ENCODE measurements at regions not wholly inside any gene's neighbourhood (a gene's known extent, or its start where the extent isn't known, plus 50 kb on each side); places are given as distances from the start of the nearest gene placed in this dataset.
"Not testable (repeated sequence)": the region's sequence is repeated elsewhere in the genome, so short reads cannot be mapped to it uniquely, and the experiment has no call there.

- DNase-seq (ENCODE audit: low read depth in 2 of 2): no peak
These were observed 650.0 kb upstream of the STXBP6 start for GRCh38 chr14:25699981-25700380.

- DNase-seq (ENCODE audit: low read depth in 2 of 2): no peak
These were observed 648.2 kb upstream of the STXBP6 start for GRCh38 chr14:25698111-25698510.

DNA sequence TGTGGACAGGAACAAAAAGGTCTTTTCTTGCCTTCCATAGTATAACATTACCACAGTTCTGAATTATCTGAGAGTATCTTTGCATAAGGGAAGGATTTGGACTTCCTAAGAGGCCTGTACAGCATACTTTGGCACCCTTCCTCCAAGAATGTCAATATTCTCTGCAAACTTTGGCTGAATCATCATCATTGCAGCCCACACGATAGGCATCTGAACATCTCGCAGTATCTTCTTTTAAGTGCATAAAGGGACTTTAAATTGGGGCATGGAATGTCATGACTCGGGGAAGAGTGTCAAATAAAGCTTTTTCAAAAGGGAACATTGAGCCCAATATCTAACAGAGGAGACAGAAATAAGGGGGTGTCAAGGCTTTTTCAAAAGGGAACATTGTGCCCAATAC is 646.2 kb upstream of the STXBP6 start:
- no peak for DNase-seq (ENCODE audit: low read depth in 2 of 2)

DNA sequence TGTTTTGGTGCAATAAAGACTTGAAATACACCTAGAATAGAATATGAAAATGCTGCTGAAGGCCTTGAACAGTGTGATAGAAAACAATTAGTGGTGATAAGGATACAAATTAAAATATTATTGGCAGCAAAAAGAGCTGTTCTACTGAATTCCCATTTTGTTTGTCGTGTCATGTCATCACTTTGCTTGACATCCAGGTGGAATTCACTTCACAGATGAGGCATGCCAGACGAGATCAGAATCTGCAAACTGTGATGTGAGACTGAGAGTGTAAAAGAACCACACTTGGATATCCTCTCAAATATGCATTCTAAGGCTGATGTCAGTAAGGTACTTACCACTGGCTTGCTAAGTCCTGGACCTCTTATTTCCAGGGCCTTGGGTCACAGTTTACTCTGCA is 635.1 kb upstream of the STXBP6 start:
- DNase-seq (ENCODE audit: low read depth in 2 of 2): no peak

DNA sequence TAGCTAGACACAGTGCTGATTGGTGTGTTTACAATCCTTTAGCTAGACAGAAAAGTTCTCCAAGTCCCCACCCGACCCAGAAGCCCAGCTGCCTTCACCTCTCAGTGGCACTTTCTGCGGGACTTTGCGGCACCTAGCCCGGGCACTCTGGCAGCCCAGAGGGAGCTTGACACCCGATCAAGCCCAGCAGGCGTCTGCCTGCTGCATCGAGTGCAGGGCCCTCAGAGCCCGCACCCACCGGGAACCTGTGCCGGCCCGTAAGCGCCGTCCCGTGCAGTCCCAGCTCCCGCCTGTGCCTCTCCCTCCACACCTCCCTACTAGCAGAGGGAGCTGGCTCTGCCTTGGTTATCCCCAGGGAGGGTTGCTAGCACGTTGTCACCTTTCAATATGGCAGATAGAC is 631.0 kb upstream of the STXBP6 start:
- no peak for DNase-seq (ENCODE audit: low read depth in 2 of 2)

DNA sequence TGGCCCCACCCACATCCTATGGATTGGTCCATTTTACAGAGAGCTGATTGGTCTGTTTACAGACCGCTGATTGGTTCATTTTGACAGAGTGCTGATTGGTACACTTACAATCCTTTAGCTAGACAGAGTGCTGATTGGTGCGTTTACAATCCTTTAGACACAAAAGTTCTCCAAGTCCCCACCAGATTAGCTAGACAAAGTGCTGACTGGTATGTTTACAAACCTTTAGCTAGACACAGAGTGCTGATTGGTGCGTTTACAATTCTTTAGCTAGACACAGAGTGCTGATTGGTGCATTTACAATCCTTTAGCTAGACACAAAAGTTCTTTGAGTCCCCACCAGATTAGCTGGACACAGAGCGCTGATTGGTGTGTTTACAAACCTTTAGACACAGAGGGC is 630.6 kb upstream of the STXBP6 start:
- DNase-seq (ENCODE audit: low read depth in 2 of 2): not testable (repeated sequence)

DNA sequence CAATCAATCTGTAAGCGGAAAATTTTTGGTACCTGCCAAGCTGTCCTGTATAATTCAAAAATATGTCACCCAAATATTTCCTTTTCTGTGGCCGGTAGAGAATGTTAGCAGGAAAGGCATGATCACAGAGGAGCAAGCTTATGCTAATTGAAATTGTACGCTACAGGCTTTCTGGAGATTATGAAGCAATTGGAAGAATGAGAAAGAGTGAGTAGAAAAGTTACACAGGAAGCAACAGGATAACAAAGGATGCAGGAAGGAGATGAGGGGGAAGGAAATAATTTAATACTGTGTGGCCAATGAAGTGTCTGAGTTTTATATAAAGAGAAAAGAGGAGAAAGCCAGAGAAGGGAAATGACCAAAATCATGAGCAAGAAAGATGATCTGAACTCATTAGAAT is 627.2 kb upstream of the STXBP6 start:
- no peak for DNase-seq (ENCODE audit: low read depth in 2 of 2)

DNA sequence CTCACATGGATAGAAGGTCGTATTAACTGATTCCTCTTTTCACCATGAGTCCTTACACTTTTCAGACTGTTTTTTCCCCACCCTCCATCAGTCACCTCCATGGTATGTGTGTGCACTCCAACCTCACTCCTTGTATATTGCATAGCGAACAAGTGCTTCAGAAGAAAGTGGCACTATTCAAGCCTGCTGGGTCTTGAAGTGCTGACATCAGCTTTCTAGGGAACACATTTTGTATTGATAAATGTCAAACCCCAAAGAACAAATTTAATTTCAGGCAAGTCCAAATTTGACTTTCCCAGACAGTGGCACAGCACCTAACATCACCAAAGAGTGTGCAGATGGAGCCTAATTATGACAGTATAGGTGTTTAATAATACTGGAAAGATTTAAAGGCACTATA is 617.4 kb upstream of the STXBP6 start:
- DNase-seq (ENCODE audit: low read depth in 2 of 2): no peak

DNA sequence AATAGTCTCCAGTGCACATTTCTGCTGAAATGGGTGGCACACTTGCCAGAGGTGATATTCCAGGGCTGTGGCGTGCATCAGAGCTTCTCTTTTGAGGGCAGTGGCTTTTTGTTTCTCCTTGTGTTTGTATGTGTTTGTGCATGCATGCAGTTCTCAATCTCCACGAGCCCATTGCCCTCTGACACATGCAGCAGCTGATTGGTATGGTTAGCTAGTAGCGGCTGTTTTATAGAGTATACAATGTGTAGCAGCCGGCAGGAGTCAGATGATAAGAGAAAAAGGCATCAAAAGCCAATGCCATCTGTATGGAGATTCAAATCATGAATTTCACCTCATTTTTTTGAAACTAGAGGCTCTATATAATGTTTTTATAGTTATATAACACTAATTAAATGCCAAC is 616.9 kb upstream of the STXBP6 start:
- DNase-seq (ENCODE audit: low read depth in 2 of 2): no peak

DNA sequence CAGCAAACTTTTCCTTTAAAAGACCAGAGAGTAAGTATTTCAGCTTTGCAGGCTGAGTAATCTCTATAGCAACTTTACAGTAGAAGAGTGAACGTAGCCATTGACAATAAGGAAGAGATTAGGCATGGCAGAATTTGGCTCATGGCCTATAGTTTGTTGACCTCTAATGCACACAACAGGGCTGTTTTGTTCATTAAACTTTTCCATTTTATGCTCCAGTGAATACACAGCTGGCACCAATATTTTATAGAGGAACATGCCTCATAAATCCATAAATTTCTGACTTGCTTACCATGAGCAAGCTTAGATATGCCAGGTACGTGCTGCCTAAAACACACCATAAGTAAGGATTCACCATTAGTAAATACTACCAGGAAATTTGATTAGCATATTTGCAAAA is 609.0 kb upstream of the STXBP6 start:
- no peak for DNase-seq (ENCODE audit: low read depth in 2 of 2)

DNA sequence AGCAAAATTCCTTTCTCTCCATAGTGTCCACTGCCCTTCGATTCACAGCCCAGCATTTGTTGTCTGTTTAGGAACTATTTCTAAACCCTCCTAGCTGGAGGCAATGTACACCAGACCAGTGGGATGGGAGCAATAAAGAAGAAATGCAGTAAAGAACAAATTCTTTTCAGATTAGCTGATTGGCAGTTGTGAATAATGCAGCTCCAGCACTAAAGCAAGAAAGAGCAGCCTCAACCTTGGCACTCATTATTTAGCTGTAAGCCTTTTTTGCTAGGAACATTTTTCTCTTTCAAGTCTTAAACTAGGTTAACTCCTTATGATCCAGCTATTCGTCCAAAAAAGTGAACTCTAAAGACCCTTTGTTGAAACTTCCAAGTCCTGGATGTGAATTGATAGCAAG is 580.5 kb upstream of the STXBP6 start:
- DNase-seq (ENCODE audit: low read depth in 2 of 2): no peak

- no peak for DNase-seq (ENCODE audit: low read depth in 2 of 2)
These were observed 579.0 kb upstream of the STXBP6 start for GRCh38 chr14:25628978-25629377.

DNA sequence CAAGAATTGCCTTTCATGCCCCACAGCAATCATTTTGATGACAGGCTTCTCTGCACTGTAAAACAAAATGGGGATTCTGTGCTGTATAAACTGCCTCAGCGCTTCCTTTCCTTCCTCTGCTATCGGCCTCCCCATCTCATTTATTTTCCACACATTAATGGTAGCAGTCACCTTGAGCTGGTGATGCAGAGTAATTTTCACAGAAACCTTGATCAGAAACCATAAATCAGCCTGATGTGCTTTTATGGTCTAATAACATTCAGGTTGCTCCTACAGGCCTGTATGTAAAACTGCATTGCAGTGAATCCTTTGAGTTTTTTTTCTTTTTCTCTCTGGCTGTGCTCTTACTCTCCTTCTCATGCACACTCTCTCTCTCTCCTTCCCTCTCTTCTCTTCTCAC is 578.4 kb upstream of the STXBP6 start:
- DNase-seq (ENCODE audit: low read depth in 2 of 2): no peak

- DNase-seq (ENCODE audit: low read depth in 2 of 2): no peak
These were observed 577.0 kb upstream of the STXBP6 start for GRCh38 chr14:25626986-25627385.

DNA sequence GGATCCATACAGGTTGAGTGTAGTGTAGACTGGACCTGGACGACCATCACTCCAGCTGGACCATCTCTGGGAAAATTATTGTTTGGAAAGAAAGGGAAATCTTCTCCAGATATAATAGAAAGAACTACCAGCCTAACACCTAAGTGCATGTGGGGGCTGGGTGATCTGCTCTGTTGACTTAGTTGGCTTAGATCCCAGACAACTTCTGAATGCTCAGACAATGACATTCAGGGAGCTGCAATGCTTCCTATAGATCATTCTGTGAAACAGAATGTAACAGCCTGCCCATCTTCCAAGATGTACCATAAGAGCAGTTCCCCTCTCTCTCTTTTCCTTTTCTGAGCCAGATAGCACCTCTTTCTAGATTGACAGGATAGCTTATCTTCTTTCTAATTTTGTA is 572.8 kb upstream of the STXBP6 start:
- DNase-seq (ENCODE audit: low read depth in 2 of 2): no peak

- DNase-seq (ENCODE audit: low read depth in 2 of 2): no peak
These were observed 570.6 kb upstream of the STXBP6 start for GRCh38 chr14:25620515-25620914.

DNA sequence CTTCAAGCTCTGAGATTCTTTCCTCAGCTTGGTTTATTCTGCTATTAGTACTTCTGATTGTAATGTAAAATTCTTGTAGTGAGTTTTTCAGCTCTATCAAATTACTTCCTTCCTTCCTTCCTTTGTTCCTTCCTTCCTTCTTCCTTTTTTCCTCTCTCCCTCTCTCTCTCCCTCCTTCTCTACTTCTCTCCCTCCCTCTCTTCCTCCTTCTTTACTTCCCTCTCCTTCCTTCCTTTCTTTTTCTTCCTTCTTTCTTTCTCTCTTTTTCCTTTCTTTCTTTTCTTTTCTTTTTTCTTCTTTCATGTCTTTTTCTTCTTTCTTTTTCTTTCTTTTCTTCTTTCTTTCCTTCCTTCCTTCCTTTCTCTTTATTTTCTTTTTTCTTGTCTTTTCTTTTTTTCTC is 565.2 kb upstream of the STXBP6 start:
- no peak for DNase-seq (ENCODE audit: low read depth in 2 of 2)

DNA sequence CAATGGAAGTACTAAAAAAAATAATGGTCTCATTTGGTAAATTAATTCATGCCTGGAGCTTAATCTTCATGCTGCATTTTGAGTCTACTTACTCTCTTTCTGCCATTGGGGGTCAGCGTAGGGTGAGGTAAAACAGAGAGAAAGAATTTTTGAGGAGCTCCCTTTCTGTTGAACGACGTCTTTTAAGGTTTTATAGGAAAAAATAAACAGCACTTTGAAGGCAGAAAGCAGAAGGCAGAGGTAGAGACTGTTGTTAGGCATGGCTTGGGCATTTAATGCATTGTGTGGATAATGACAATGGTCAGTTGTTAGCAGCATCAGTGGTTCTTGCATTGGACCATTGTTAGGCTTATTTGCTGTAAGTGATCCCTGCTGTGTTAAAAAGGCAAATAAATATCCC is 557.2 kb upstream of the STXBP6 start:
- DNase-seq (ENCODE audit: low read depth in 2 of 2): no peak

DNA sequence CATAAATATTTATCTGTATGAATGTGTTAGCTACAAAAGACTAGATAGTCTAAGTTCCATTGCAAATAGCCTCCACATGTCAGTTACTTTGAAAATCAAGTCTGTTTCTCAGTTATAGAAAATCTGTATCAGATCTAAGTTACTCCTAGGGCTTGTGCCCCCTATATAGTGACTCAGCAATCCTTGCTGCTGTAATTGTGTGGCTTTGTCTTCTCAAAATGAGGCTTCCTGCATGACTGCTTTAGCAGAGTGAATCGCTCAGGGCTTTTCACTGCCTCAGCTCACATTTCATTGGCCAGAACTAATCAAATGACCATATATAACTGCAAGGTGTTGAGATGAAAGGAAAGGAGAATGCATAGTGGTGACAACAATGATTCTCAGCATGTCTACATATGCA is 552.2 kb upstream of the STXBP6 start:
- no peak for DNase-seq (ENCODE audit: low read depth in 2 of 2)

GRCh38 chr14:25588751-25589150 is 538.8 kb upstream of the STXBP6 start:
- DNase-seq (ENCODE audit: low read depth in 2 of 2): no peak

GRCh38 chr14:25574628-25575325 is 524.8 kb upstream of the STXBP6 start:
- DNase-seq (ENCODE audit: low read depth in 2 of 2): no peak

GRCh38 chr14:25570483-25570882 is 520.5 kb upstream of the STXBP6 start:
- no peak for DNase-seq (ENCODE audit: low read depth in 2 of 2)

DNA sequence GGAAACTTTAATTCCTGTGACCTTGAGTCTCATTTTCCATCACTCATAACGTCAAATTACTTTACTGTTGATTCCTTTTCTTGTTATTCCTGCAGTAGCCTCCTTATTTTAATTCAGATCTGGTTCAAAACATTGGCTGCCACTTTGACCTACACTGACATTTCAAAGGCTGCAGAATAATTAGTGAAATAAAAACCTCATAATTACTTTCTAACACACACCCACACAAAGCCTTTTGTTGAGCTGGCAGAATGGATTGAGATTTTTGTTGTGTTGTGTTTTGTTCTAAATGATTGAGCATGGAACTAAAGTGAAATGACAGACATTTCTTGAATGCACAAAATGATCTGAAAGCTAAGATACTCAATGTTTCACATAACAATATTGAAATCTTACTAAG is 507.5 kb upstream of the STXBP6 start:
- DNase-seq (ENCODE audit: low read depth in 2 of 2): no peak

- DNase-seq (ENCODE audit: low read depth in 2 of 2): no peak
These were observed 502.9 kb upstream of the STXBP6 start for GRCh38 chr14:25552826-25553225.
